HCT116 (cell line): ENCODE measurements at regions not wholly inside any gene's neighbourhood (a gene's known extent, or its start where the extent isn't known, plus 50 kb on each side); places are given as distances from the start of the nearest gene placed in this dataset.

Source experiments
- ATAC-seq: fragments of 200-7000 bp; cut with Tn5 transposase; 2 replicates; pipeline ENCODE4 v1.9.1; 2020; ENCODE audit warnings: mild to moderate bottlenecking, moderate library complexity
- BruUV-seq: library from RNA; stranded (reverse); fragments of 400-500 nt; replicated peaks from 2 replicates; lab custom pipeline; 2021; lab: Mats Ljungman, UMichigan
- CTCF ChIA-PET: fragments of 300-600 bp; sonication (Branson Sonifier 250); formaldehyde crosslinking; loops from one replicate; lab custom pipeline; 2021; ENCODE audit warnings: antibody characterized with exemption; lab: Charles Lee
- POLR2A ChIA-PET: fragments of 300-600, 350-600 bp; sonication (Branson Sonifier 250); formaldehyde crosslinking; loops from one replicate; lab custom pipeline; 2021; ENCODE audit warnings: antibody characterized with exemption; lab: Charles Lee
- RAD21 ChIA-PET, 2 experiments: fragments of 300-600 bp; sonication (Branson Sonifier 250); formaldehyde crosslinking; loops; one replicate each; lab custom pipeline; 2023; ENCODE audit warnings: low total read pairs in 2 of 2; ENCODE audit not compliant: uncharacterized antibody in 2 of 2, unreplicated experiment in 2 of 2, low non-redundant PET in 1 of 2; lab: Charles Lee
- DNase-seq: peaks from one replicate; pipeline ENCODE4 v3.0.0-alpha.2; 2010; ENCODE audit warnings: low read depth, low spot score
- H2AFZ ChIP-seq: fragments of 200-600 bp; shearing (Covaris generic), sonication (generic); 2 replicates; pipeline ENCODE4 v1.6.1; 2017; ENCODE audit warnings: low read depth, mixed run types, mixed read lengths, antibody characterized with exemption, low read length; ENCODE audit not compliant: poor library complexity, severe bottlenecking
- H3K27ac ChIP-seq: 2 replicates; pipeline ENCODE4 v1.5.1; 2012; ENCODE audit warnings: low read depth, low read length
- H3K27me3 ChIP-seq: fragments of 200-600 bp; sonication (generic); 2 replicates; pipeline ENCODE4 v1.6.1; 2016; ENCODE audit warnings: mixed run types, low read length, mixed read lengths; ENCODE audit not compliant: insufficient read depth
- H3K36me3 ChIP-seq, 2 experiments: fragments of 200-500 bp in 1 of 2; fragments of 200-600 bp in 1 of 2; sonication (Bioruptor generic) in 1 of 2; sonication (generic) in 1 of 2; 2 replicates each; pipeline versions ENCODE4 v1.5.1 to v1.6.1; 2014 to 2016; ENCODE audit warnings: low read length in 2 of 2, inconsistent platforms in 1 of 2, mixed read lengths in 1 of 2, mixed run types in 1 of 2; ENCODE audit not compliant: insufficient read depth in 2 of 2, control insufficient read depth in 1 of 2
- H3K4me1 ChIP-seq, 2 experiments: fragments of 200-600 bp in 1 of 2; sonication (generic) in 1 of 2; 2 replicates each; pipeline versions ENCODE4 v1.5.1 to v1.6.1; 2012 to 2017; ENCODE audit warnings: low read length in 2 of 2, inconsistent platforms in 1 of 2, mild to moderate bottlenecking in 1 of 2, mixed read lengths in 1 of 2, mixed run types in 1 of 2, moderate library complexity in 1 of 2; ENCODE audit not compliant: insufficient read depth in 2 of 2, control insufficient read depth in 1 of 2
- H3K4me2 ChIP-seq: fragments of 200-600 bp; sonication (generic); 2 replicates; pipeline ENCODE4 v1.6.1; 2017; ENCODE audit warnings: mixed run types, low read length, mixed read lengths
- H3K4me3 ChIP-seq, 2 experiments: fragments of 200-600 bp in 1 of 2; sonication (generic) in 1 of 2; replicated peaks in 1 of 2; 2 replicates each; pipeline ENCODE4 v1.5.1; 2011 to 2016; ENCODE audit warnings: low read length in 2 of 2, control low read depth in 1 of 2, low read depth in 1 of 2, mild to moderate bottlenecking in 1 of 2, mixed read lengths in 1 of 2, mixed run types in 1 of 2
- H3K79me2 ChIP-seq: fragments of 200-600 bp; sonication (generic); 2 replicates; pipeline ENCODE4 v1.6.1; 2017; ENCODE audit warnings: mild to moderate bottlenecking, mixed run types, low read length, moderate library complexity, mixed read lengths; ENCODE audit not compliant: insufficient read depth
- H3K9ac ChIP-seq: fragments of 200-600 bp; sonication (generic); 2 replicates; pipeline ENCODE4 v1.6.1; 2016; ENCODE audit warnings: low read length, mixed read lengths
- H3K9me2 ChIP-seq: fragments of 200-600 bp; sonication (generic), shearing (Covaris generic); 2 replicates; pipeline ENCODE4 v1.6.1; 2017; ENCODE audit warnings: mixed run types, mild to moderate bottlenecking, moderate library complexity; ENCODE audit not compliant: insufficient read depth
- H3K9me3 ChIP-seq, 2 experiments: fragments of 200-500 bp in 1 of 2; fragments of 200-600 bp in 1 of 2; sonication (Bioruptor generic) in 1 of 2; sonication (generic) in 1 of 2; 2 replicates each; pipeline ENCODE4 v1.6.1; 2014 to 2017; ENCODE audit warnings: low read length in 2 of 2, mixed read lengths in 2 of 2, inconsistent platforms in 1 of 2, low read depth in 1 of 2, mild to moderate bottlenecking in 1 of 2, mixed run types in 1 of 2, moderate library complexity in 1 of 2; ENCODE audit not compliant: control insufficient read depth in 1 of 2, insufficient read depth in 1 of 2
- H4K20me1 ChIP-seq: fragments of 200-600 bp; sonication (generic), shearing (Covaris generic); 2 replicates; pipeline ENCODE4 v1.6.1; 2017; ENCODE audit warnings: mixed run types, mild to moderate bottlenecking, moderate library complexity; ENCODE audit not compliant: insufficient read depth
- ATF3 ChIP-seq: IDR thresholded peaks from 2 replicates; pipeline ENCODE4 v1.6.1; 2012
- CTCF ChIP-seq, 3 experiments: fragments of 200-600 bp in 1 of 3; sonication (generic) in 1 of 3; IDR thresholded peaks in 2 of 3; conservative IDR thresholded peaks in 1 of 3; 2 replicates each; pipeline ENCODE4 v1.5.1; 2012 to 2017; ENCODE audit warnings: low read depth in 2 of 3, low read length in 2 of 3, antibody characterized with exemption in 1 of 3, borderline replicate concordance in 1 of 3, control low read depth in 1 of 3, mild to moderate bottlenecking in 1 of 3, mixed read lengths in 1 of 3, mixed run types in 1 of 3, moderate library complexity in 1 of 3; ENCODE audit not compliant: insufficient read depth in 1 of 3
- EGR1 ChIP-seq: IDR thresholded peaks from 2 replicates; pipeline ENCODE4 v1.6.1; 2012; ENCODE audit warnings: low read depth
- EZH2 ChIP-seq: fragments of 200-600 bp; sonication (generic); IDR thresholded peaks from 2 replicates; pipeline ENCODE4 v1.6.1; 2017; ENCODE audit warnings: antibody characterized with exemption, mixed run types
- JUND ChIP-seq: IDR thresholded peaks from 2 replicates; pipeline ENCODE4 v1.6.1; 2012
- POLR2A ChIP-seq: IDR thresholded peaks from 2 replicates; pipeline ENCODE4 v1.7.0; 2011; ENCODE audit warnings: borderline replicate concordance; ENCODE audit not compliant: insufficient read depth, insufficient read length; ENCODE audit errors: extremely low read depth
- REST ChIP-seq: IDR thresholded peaks from 2 replicates; pipeline ENCODE4 v1.6.1; 2012; ENCODE audit warnings: low read depth
- SP1 ChIP-seq: IDR thresholded peaks from 2 replicates; pipeline ENCODE4 v1.6.1; 2012; ENCODE audit warnings: low read depth
- ZFX ChIP-seq: fragments of 450-650 bp; IDR thresholded peaks from 2 replicates; pipeline ENCODE4 v1.6.1; 2017
- ZNF274 ChIP-seq: fragments of 200-500 bp; sonication (Bioruptor generic); IDR thresholded peaks from 2 replicates; pipeline ENCODE4 v1.6.1; 2014; ENCODE audit warnings: mild to moderate bottlenecking, low read depth, low read length, inconsistent platforms
- intact Hi-C: fragments of 100-400 bp; cut with micrococcal nuclease; formaldehyde crosslinking; loops from 2 replicates; pipeline ENCODE4 v1.10.0; 2022
- TF ChIP-seq, protein P1 (sequence below): IDR thresholded peaks from 2 replicates; pipeline ENCODE4 v1.6.1; 2012
- TF ChIP-seq, protein P2 (sequence below): IDR thresholded peaks from 2 replicates; pipeline ENCODE4 v1.6.1; 2011; ENCODE audit warnings: mild to moderate bottlenecking, low read length, moderate library complexity; ENCODE audit not compliant: insufficient replicate concordance; ENCODE audit errors: extremely low read depth

- TF ChIP-seq REST (no peak), ZFX (no peak), SP1 (no peak), ATF3 (no peak), ZNF274 (no peak)
These were observed 473.7 kb upstream of the PODXL start (continued) for GRCh38 chr7:132030086-132030568.

- Histone ChIP-seq H3K4me2 (no peak overlapping the region), H3K27ac (no peak overlapping the region)
- POLR2A ChIA-PET = no interaction called here
These were observed 473.1 kb upstream of the PODXL start for GRCh38 chr7:132029369-132030085.

More at GRCh38 chr7:132029369-132030085, 473.1 kb upstream of the PODXL start:
- TF ChIP-seq, protein P1, sequence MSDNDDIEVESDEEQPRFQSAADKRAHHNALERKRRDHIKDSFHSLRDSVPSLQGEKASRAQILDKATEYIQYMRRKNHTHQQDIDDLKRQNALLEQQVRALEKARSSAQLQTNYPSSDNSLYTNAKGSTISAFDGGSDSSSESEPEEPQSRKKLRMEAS = no peak
- TF ChIP-seq POLR2A (no peak), EZH2 (no peak), CTCF (IDR thresholded peaks at IDR 0.05 in 2 of 3, conservative IDR thresholded peaks at IDR 0.05 in 1 of 3; ENCODE audit: borderline replicate concordance in 1 of 3, insufficient read depth in 1 of 3, low read depth in 2 of 3, low read length in 2 of 3) (no peak), JUND (no peak), EGR1 (no peak)
- TF ChIP-seq, protein P2, sequence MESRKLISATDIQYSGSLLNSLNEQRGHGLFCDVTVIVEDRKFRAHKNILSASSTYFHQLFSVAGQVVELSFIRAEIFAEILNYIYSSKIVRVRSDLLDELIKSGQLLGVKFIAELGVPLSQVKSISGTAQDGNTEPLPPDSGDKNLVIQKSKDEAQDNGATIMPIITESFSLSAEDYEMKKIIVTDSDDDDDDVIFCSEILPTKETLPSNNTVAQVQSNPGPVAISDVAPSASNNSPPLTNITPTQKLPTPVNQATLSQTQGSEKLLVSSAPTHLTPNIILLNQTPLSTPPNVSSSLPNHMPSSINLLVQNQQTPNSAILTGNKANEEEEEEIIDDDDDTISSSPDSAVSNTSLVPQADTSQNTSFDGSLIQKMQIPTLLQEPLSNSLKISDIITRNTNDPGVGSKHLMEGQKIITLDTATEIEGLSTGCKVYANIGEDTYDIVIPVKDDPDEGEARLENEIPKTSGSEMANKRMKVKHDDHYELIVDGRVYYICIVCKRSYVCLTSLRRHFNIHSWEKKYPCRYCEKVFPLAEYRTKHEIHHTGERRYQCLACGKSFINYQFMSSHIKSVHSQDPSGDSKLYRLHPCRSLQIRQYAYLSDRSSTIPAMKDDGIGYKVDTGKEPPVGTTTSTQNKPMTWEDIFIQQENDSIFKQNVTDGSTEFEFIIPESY = no peak
- Histone ChIP-seq H3K9me2 (no peaks in the 10 kb centered on the region), H3K36me3 (no peaks in the 10 kb centered on the region), H4K20me1 (no peaks in the 10 kb centered on the region), H3K79me2 (no peaks in the 10 kb centered on the region), H3K4me3 (no peak overlapping the region), H3K9me3 (no peaks in the 10 kb centered on the region), H3K27me3 (peaks cover 17% of the 10 kb centered on the region; the same call in 1 of the 2 replicates), H3K4me1 (peaks cover 11 to 18% of the 10 kb centered on the region in 2 experiments), H2AFZ (no peak overlapping the region), H3K9ac (no peak overlapping the region)
- no TSS peak for BruUV-seq
- ChIA-PET CTCF (no interaction called here), RAD21 (no interaction called here)
- intact Hi-C loops = no loop called here
- no peak for ATAC-seq
- DNase-seq = no peak
